IMR-90 (cell line): ENCODE measurements at regions not wholly inside any gene's neighbourhood (a gene's known extent, or its start where the extent isn't known, plus 50 kb on each side); places are given as distances from the start of the nearest gene placed in this dataset.
A peak's percentile ranks its signal among the peaks of the same experiment; 100 is the strongest.

Experiments
- ATAC-seq: fragments of 200-7000 bp; cut with Tn5 transposase; 2 replicates; pipeline ENCODE4 v1.9.1; 2020; ENCODE audit warnings: low read depth, mild to moderate bottlenecking, moderate library complexity
- BruUV-seq: library from RNA; stranded (reverse); fragments of 400-500 nt; replicated peaks from 2 replicates; lab custom pipeline; 2021; lab: Mats Ljungman, UMichigan
- CTCF ChIA-PET: fragments of 300-600 bp; formaldehyde crosslinking; extraction: SDS; loops from one replicate; lab custom pipeline; 2021; ENCODE audit warnings: antibody characterized with exemption; lab: Yijun Ruan, JAX
- POLR2A ChIA-PET: fragments of 300-600 bp; sonication (Branson Sonifier 250); formaldehyde crosslinking; loops from one replicate; lab custom pipeline; 2022; ENCODE audit warnings: antibody characterized with exemption; ENCODE audit not compliant: unreplicated experiment; lab: Charles Lee
- DNase-seq: peaks from one replicate; pipeline ENCODE4 v3.0.0; 2013
- H2AFZ ChIP-seq: replicated peaks from 2 replicates; pipeline ENCODE3; 2013; ENCODE audit warnings: low read length, mild to moderate bottlenecking; ENCODE audit not compliant: poor library complexity
- H2AK5ac ChIP-seq: 2 replicates; pipeline ENCODE4 v1.6.1; 2013; ENCODE audit warnings: low read depth, low read length, inconsistent platforms
- H2AK9ac ChIP-seq: replicated peaks from 2 replicates; pipeline ENCODE3; 2013; ENCODE audit warnings: mild to moderate bottlenecking, low read depth, low read length, moderate library complexity; ENCODE audit not compliant: poor library complexity
- H2BK120ac ChIP-seq: 2 replicates; pipeline ENCODE4 v1.6.1; 2013; ENCODE audit warnings: low read depth, low read length, inconsistent platforms
- H2BK15ac ChIP-seq: 3 replicates; pipeline ENCODE4 v1.6.1; 2013; ENCODE audit warnings: low read depth, low read length, inconsistent platforms
- H2BK20ac ChIP-seq: 2 replicates; pipeline ENCODE4 v1.6.1; 2013; ENCODE audit warnings: low read depth, mild to moderate bottlenecking, inconsistent platforms, low read length, moderate library complexity
- H2BK5ac ChIP-seq: 2 replicates; pipeline ENCODE4 v1.6.1; 2013; ENCODE audit warnings: mild to moderate bottlenecking, low read depth, low read length, inconsistent platforms; ENCODE audit not compliant: poor library complexity, severe bottlenecking
- H3K14ac ChIP-seq: replicated peaks from 2 replicates; pipeline ENCODE4 v1.6.1; 2013; ENCODE audit warnings: low read depth, low read length, inconsistent platforms
- H3K18ac ChIP-seq: 2 replicates; pipeline ENCODE4 v1.6.1; 2013; ENCODE audit warnings: low read depth, low read length, control low read depth
- H3K23ac ChIP-seq: 2 replicates; pipeline ENCODE4 v1.6.1; 2013; ENCODE audit warnings: low read depth, low read length, inconsistent platforms
- H3K27ac ChIP-seq: 2 replicates; pipeline ENCODE4 v1.5.1; 2013; ENCODE audit warnings: mild to moderate bottlenecking, control low read depth, low read length; ENCODE audit not compliant: insufficient read depth
- H3K27me3 ChIP-seq: 2 replicates; pipeline ENCODE4 v1.6.1; 2013; ENCODE audit warnings: low read length; ENCODE audit not compliant: control insufficient read depth, insufficient read depth
- H3K36me3 ChIP-seq: 2 replicates; pipeline ENCODE4 v1.6.1; 2013; ENCODE audit warnings: low read length, mixed read lengths; ENCODE audit not compliant: control insufficient read depth, insufficient read depth
- H3K4ac ChIP-seq: 2 replicates; pipeline ENCODE4 v1.6.1; 2013; ENCODE audit warnings: low read depth, low read length, inconsistent platforms
- H3K4me1 ChIP-seq: 2 replicates; pipeline ENCODE4 v1.6.1; 2013; ENCODE audit warnings: low read length, mixed read lengths; ENCODE audit not compliant: control insufficient read depth, insufficient read depth
- H3K4me2 ChIP-seq: 2 replicates; pipeline ENCODE4 v1.6.1; 2013; ENCODE audit warnings: low read depth, mild to moderate bottlenecking, control low read depth, low read length, moderate library complexity
- H3K4me3 ChIP-seq: 2 replicates; pipeline ENCODE4 v1.5.1; 2013; ENCODE audit warnings: low read depth, mild to moderate bottlenecking, control low read depth, low read length, moderate library complexity; ENCODE audit not compliant: insufficient read depth
- H3K56ac ChIP-seq: 2 replicates; pipeline ENCODE4 v1.6.1; 2013; ENCODE audit warnings: low read length, inconsistent platforms; ENCODE audit not compliant: insufficient read depth; ENCODE audit errors: extremely low read depth
- H3K79me1 ChIP-seq, 2 experiments: 2 replicates each; pipeline ENCODE4 v1.6.1; 2013; ENCODE audit warnings: low read length in 2 of 2, inconsistent platforms in 1 of 2, low read depth in 1 of 2
- H3K9ac ChIP-seq: 2 replicates; pipeline ENCODE4 v1.6.1; 2013; ENCODE audit warnings: low read depth, low read length, control low read depth
- H3K9me1 ChIP-seq: 2 replicates; pipeline ENCODE4 v1.6.1; 2013; ENCODE audit warnings: low read length, inconsistent platforms; ENCODE audit not compliant: insufficient read depth
- H3K9me3 ChIP-seq: 2 replicates; pipeline ENCODE4 v1.6.1; 2013; ENCODE audit warnings: low read length; ENCODE audit not compliant: control insufficient read depth, insufficient read depth
- H4K20me1 ChIP-seq: 2 replicates; pipeline ENCODE4 v1.6.1; 2013; ENCODE audit warnings: low read length, inconsistent platforms; ENCODE audit not compliant: insufficient read depth
- H4K5ac ChIP-seq: 2 replicates; pipeline ENCODE4 v1.6.1; 2013; ENCODE audit warnings: mild to moderate bottlenecking, low read depth, low read length, control low read depth
- H4K8ac ChIP-seq, 2 experiments: 2 replicates each; pipeline ENCODE4 v1.6.1; 2013; ENCODE audit warnings: low read depth in 2 of 2, low read length in 2 of 2, control low read depth in 1 of 2, inconsistent platforms in 1 of 2
- H4K91ac ChIP-seq: 2 replicates; pipeline ENCODE4 v1.6.1; 2013; ENCODE audit warnings: low read depth, low read length, inconsistent platforms; ENCODE audit not compliant: insufficient read depth
- BHLHE40 ChIP-seq: fragments of 150-350 bp; IDR thresholded peaks from 2 replicates; pipeline ENCODE4 v1.6.1; 2016; ENCODE audit warnings: mild to moderate bottlenecking, low read depth, low read length
- FOS ChIP-seq: fragments of 150-350 bp; IDR thresholded peaks from 2 replicates; pipeline ENCODE4 v1.6.1; 2016; ENCODE audit warnings: low read depth, low read length
- MXI1 ChIP-seq: IDR thresholded peaks from 2 replicates; pipeline ENCODE4 v1.6.1; 2012; ENCODE audit warnings: low read depth, mild to moderate bottlenecking, low read length, moderate library complexity, borderline replicate concordance
- RCOR1 ChIP-seq: IDR thresholded peaks from 2 replicates; pipeline ENCODE4 v1.6.1; 2012; ENCODE audit warnings: mild to moderate bottlenecking, low read length, improper control_type of control experiment; ENCODE audit not compliant: insufficient replicate concordance
- WGBS, 2 experiments: methylation state at CpG; one replicate each; pipeline versions ENCODE4 v1.1.5 to v1.1.7; 2013; ENCODE audit warnings: missing lambda C conversion rate in 2 of 2; ENCODE audit not compliant: insufficient read length in 1 of 2; ENCODE audit errors: extremely low coverage in 2 of 2; 5-methylcytosine and 5-hydroxymethylcytosine counted together
- dilution Hi-C: fragments of 300-500 bp; cut with HindIII; formaldehyde crosslinking; loops from one replicate; pipeline ENCODE4 v1.14.3; 2018; ENCODE audit warnings: low sequenced_read_pairs; ENCODE audit not compliant: unreplicated experiment
- in situ Hi-C: fragments of 300-500 bp; cut with MboI; formaldehyde crosslinking; loops from 3 replicates; pipeline ENCODE4 v1.14.3; 2019; ENCODE audit warnings: low sequenced_read_pairs, inconsistent platforms, mixed read lengths
- intact Hi-C: fragments of 100-400 bp; cut with micrococcal nuclease; formaldehyde crosslinking; loops from 2 replicates; pipeline ENCODE4 v1.10.0; 2022
- TF ChIP-seq, protein P1 (sequence below): fragments of 150-350 bp; IDR thresholded peaks from 2 replicates; pipeline ENCODE4 v1.6.1; 2016; ENCODE audit warnings: low read depth, mild to moderate bottlenecking, low read length, moderate library complexity, borderline replicate concordance

GRCh38 chr10:60572511-60573194 is 183.0 kb upstream of the ANK3 start:
- H4K20me1 ChIP-seq: no peaks in the 10 kb centered on the region
- in situ Hi-C loops: no loop called here
- no peak overlapping the region for H2BK15ac ChIP-seq
- no peaks in the 10 kb centered on the region for H3K4me1 ChIP-seq
- H3K4me3 ChIP-seq: peak overlapping the region; percentile 36; the same call in 1 of the 2 replicates
- no peak overlapping the region for H3K4ac ChIP-seq
- no peak overlapping the region for H2BK5ac ChIP-seq
- no peak overlapping the region for H2BK120ac ChIP-seq
- H3K4me2 ChIP-seq: peak overlapping the region; percentile 52
- H3K79me1 ChIP-seq: no peaks in the 10 kb centered on the region
- no peak overlapping the region for H2AK9ac ChIP-seq
- ChIA-PET CTCF (interaction anchor here (1.3 kb wide), 1 partner anchor 10 kb away, joined by 4 read pairs; no protein-coding TSS in a partner anchor), POLR2A (no interaction called here)
- no peak overlapping the region for H2AK5ac ChIP-seq
- no peak overlapping the region; the same call in 1 of the 2 replicates for H3K14ac ChIP-seq
- no peaks in the 10 kb centered on the region for H3K36me3 ChIP-seq
- intact Hi-C loops: loop anchor here (2.0 to 5.0 kb wide), 3 partner anchors 24 to 125 kb away; no protein-coding TSS in a partner anchor
- ATAC-seq (peak; percentile 88), DNase-seq (peak; percentile 67)
- TF ChIP-seq MXI1: no peak
- TF ChIP-seq, protein P1, sequence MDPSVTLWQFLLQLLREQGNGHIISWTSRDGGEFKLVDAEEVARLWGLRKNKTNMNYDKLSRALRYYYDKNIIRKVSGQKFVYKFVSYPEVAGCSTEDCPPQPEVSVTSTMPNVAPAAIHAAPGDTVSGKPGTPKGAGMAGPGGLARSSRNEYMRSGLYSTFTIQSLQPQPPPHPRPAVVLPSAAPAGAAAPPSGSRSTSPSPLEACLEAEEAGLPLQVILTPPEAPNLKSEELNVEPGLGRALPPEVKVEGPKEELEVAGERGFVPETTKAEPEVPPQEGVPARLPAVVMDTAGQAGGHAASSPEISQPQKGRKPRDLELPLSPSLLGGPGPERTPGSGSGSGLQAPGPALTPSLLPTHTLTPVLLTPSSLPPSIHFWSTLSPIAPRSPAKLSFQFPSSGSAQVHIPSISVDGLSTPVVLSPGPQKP: no peak
- TF ChIP-seq BHLHE40: no peak
- TF ChIP-seq RCOR1: no peak
- no peak for TF ChIP-seq FOS
- H3K9me1 ChIP-seq: no peaks in the 10 kb centered on the region
- peak overlapping the region; percentile 12; the same call in 1 of the 2 replicates for H2BK20ac ChIP-seq
- no peaks in the 10 kb centered on the region for H3K9me3 ChIP-seq
- dilution Hi-C loops: no loop called here
- H3K56ac ChIP-seq: no peak overlapping the region; the same call in 1 of the 2 replicates
- WGBS, 2 experiments: no CpG with 5 or more reads among the region's 12 CpGs
- peak overlapping the region; percentile 27; the same call in 1 of the 2 replicates for H3K9ac ChIP-seq
- H3K27ac ChIP-seq: no peak overlapping the region
- no TSS peak for BruUV-seq
- peak overlapping the region; percentile 77 for H2AFZ ChIP-seq
- no peaks in the 10 kb centered on the region for H3K27me3 ChIP-seq
- H4K91ac ChIP-seq: no peak overlapping the region
- H3K18ac ChIP-seq: no peak overlapping the region
- H4K5ac ChIP-seq: no peak overlapping the region
- no peak overlapping the region for H4K8ac ChIP-seq
- peak overlapping the region; percentile 51; the same call in 1 of the 2 replicates for H3K23ac ChIP-seq
